B cell (primary cell): ENCODE measurements at regions not wholly inside any gene's neighbourhood (a gene's known extent, or its start where the extent isn't known, plus 50 kb on each side); places are given as distances from the start of the nearest gene placed in this dataset.

ENCODE experiments used
- ATAC-seq: fragments of 200-7000 bp; cut with Tn5 transposase; one replicate; pipeline ENCODE4 v1.10.0; 2021; ENCODE audit warnings: low read depth, mild to moderate bottlenecking, moderate number of reproducible peaks, moderate library complexity
- CTCF ChIA-PET: fragments of 350-600 bp; sonication (Branson Sonifier 250); formaldehyde crosslinking; loops from one replicate; lab custom pipeline; 2021; ENCODE audit warnings: antibody characterized with exemption, inconsistent platforms; lab: Charles Lee
- POLR2A ChIA-PET: fragments of 350-600 bp; sonication (Branson Sonifier 250); formaldehyde crosslinking; loops from one replicate; lab custom pipeline; 2021; ENCODE audit warnings: antibody characterized with exemption; lab: Charles Lee
- DNase-seq: peaks from one replicate; pipeline ENCODE4 v3.0.0; 2013
- H2AFZ ChIP-seq: 2 replicates; pipeline ENCODE4 v1.6.1; 2012; ENCODE audit warnings: mild to moderate bottlenecking, low read depth, low read length; ENCODE audit not compliant: insufficient read depth, poor library complexity, severe bottlenecking
- H3K27ac ChIP-seq, 2 donors: 1 replicate in 1 of 2; 2 replicates in 1 of 2; pipeline ENCODE4 v1.5.1; 2012 to 2013; ENCODE audit warnings: low read length in 2 of 2, mild to moderate bottlenecking in 2 of 2, moderate library complexity in 1 of 2
- H3K27me3 ChIP-seq, 4 experiments: fragments of 200-600 bp in 1 of 4; sonication (generic) in 1 of 4; replicated peaks in 1 of 4; 1 replicate in 2 of 4; 2 replicates in 2 of 4; pipeline versions ENCODE4 v1.6.1 to v1.7.0; 2013 to 2016; ENCODE audit warnings: low read length in 3 of 4, mild to moderate bottlenecking in 2 of 4, mixed read lengths in 1 of 4, moderate library complexity in 1 of 4; ENCODE audit not compliant: insufficient read depth in 4 of 4, control insufficient read depth in 3 of 4; ENCODE audit errors: control extremely low read depth in 1 of 4
- H3K36me3 ChIP-seq, 2 experiments: replicated peaks in 1 of 2; 1 replicate in 1 of 2; 2 replicates in 1 of 2; pipeline versions ENCODE4 v1.6.1 to v1.7.1; 2013; ENCODE audit warnings: low read length in 1 of 2; ENCODE audit not compliant: insufficient read depth in 2 of 2, control insufficient read depth in 1 of 2; ENCODE audit errors: control extremely low read depth in 1 of 2, extremely low read depth in 1 of 2
- H3K4me1 ChIP-seq, 2 donors: fragments of 200-600 bp in 1 of 2; sonication (generic) in 1 of 2; 1 replicate in 1 of 2; 2 replicates in 1 of 2; pipeline versions ENCODE4 v1.5.1 to v1.6.1; 2013 to 2017; ENCODE audit warnings: low read length in 2 of 2; ENCODE audit not compliant: control insufficient read depth in 2 of 2, insufficient read depth in 2 of 2
- H3K4me2 ChIP-seq: replicated peaks from 2 replicates; pipeline ENCODE3; 2012; ENCODE audit warnings: mild to moderate bottlenecking, low read depth, low read length; ENCODE audit not compliant: poor library complexity, severe bottlenecking
- H3K4me3 ChIP-seq, 5 experiments: fragments of 200-600 bp in 1 of 5; sonication (generic) in 1 of 5; 1 replicate in 3 of 5; 2 replicates in 2 of 5; pipeline versions ENCODE4 v1.5.1 to v1.7.0; 2011 to 2016; ENCODE audit warnings: low read length in 4 of 5, mild to moderate bottlenecking in 4 of 5, low read depth in 2 of 5, control low read depth in 1 of 5, moderate library complexity in 1 of 5; ENCODE audit not compliant: insufficient read depth in 1 of 5; ENCODE audit errors: control extremely low read depth in 1 of 5, extremely low read depth in 1 of 5
- H3K79me2 ChIP-seq: fragments of 200-600 bp; sonication (generic); one replicate; pipeline ENCODE4 v1.6.0; 2016; ENCODE audit warnings: low read length; ENCODE audit not compliant: control insufficient read depth, insufficient read depth
- H3K9ac ChIP-seq: fragments of 200-600 bp; sonication (generic); 2 replicates; pipeline ENCODE4 v1.6.1; 2017; ENCODE audit warnings: mild to moderate bottlenecking, low read length, moderate library complexity
- H3K9me3 ChIP-seq, 3 donors: one replicate each; pipeline versions ENCODE4 v1.6.1 to v1.7.1; 2013; ENCODE audit warnings: low read length in 2 of 3; ENCODE audit not compliant: control insufficient read depth in 2 of 3, insufficient read depth in 1 of 3; ENCODE audit errors: control extremely low read depth in 1 of 3
- H4K20me1 ChIP-seq: 2 replicates; pipeline ENCODE4 v1.6.0; 2012; ENCODE audit warnings: mild to moderate bottlenecking, low read length; ENCODE audit not compliant: insufficient read depth, control insufficient read depth, poor library complexity, severe bottlenecking
- H3K27ac Mint-ChIP-seq: one replicate; pipeline ENCODE4 v1.8.0; 2021; ENCODE audit warnings: mixed read lengths
- H3K27me3 Mint-ChIP-seq: one replicate; pipeline ENCODE4 v1.8.0; 2021; ENCODE audit warnings: mixed read lengths
- H3K4me1 Mint-ChIP-seq: one replicate; pipeline ENCODE4 v1.8.0; 2021; ENCODE audit warnings: mixed read lengths
- H3K4me3 Mint-ChIP-seq: one replicate; pipeline ENCODE4 v1.8.0; 2021; ENCODE audit warnings: mixed read lengths
- H3K9me3 Mint-ChIP-seq: one replicate; pipeline ENCODE4 v1.8.0; 2022; ENCODE audit warnings: mixed read lengths; ENCODE audit not compliant: insufficient read depth
- CTCF ChIP-seq: fragments of 200-600 bp; IDR thresholded peaks from one replicate; pipeline ENCODE4 v1.8.0; 2022; ENCODE audit warnings: antibody characterized with exemption, mild to moderate bottlenecking
- EZH2 ChIP-seq: IDR thresholded peaks from 2 replicates; pipeline ENCODE4 v1.6.1; 2012; ENCODE audit warnings: borderline replicate concordance, low read depth, mild to moderate bottlenecking, moderate library complexity, low read length; ENCODE audit not compliant: insufficient read depth, poor library complexity, severe bottlenecking
- WGBS: methylation state at CpG from one replicate; pipeline ENCODE4 v1.1.5; 2013; ENCODE audit warnings: missing lambda C conversion rate; ENCODE audit not compliant: insufficient coverage; 5-methylcytosine and 5-hydroxymethylcytosine counted together
- intact Hi-C: fragments of 100-400 bp; cut with micrococcal nuclease; formaldehyde crosslinking; loops from one replicate; pipeline ENCODE4 v1.10.0; 2022

- H2AFZ ChIP-seq: no peak overlapping the region
- no peaks in the 10 kb centered on the region for H3K4me1 Mint-ChIP-seq
- no peaks in the 10 kb centered on the region for H3K79me2 ChIP-seq
- no peak overlapping the region for H3K4me3 Mint-ChIP-seq
- no peaks in the 10 kb centered on the region for H3K9me3 Mint-ChIP-seq
- H3K36me3 ChIP-seq: no peaks in the 10 kb centered on the region
- ATAC-seq (no peak), DNase-seq (no peak)
- no peak for TF ChIP-seq EZH2
- no peak for TF ChIP-seq CTCF
- no peaks in the 10 kb centered on the region for H3K9me3 ChIP-seq
- intact Hi-C loops: no loop called here
- no peak overlapping the region for H3K4me3 ChIP-seq
- no peak overlapping the region for H3K27ac Mint-ChIP-seq
- H3K9ac ChIP-seq: no peak overlapping the region
- no peaks in the 10 kb centered on the region for H3K4me1 ChIP-seq
- H3K27me3 ChIP-seq: peaks cover 0 to 3% (median 1%) of the 10 kb centered on the region in 4 experiments
- no peak overlapping the region for H3K4me2 ChIP-seq
- ChIA-PET POLR2A (no interaction called here), CTCF (no interaction called here)
- H3K27me3 Mint-ChIP-seq: peaks cover 15% of the 10 kb centered on the region
- H3K27ac ChIP-seq: no peak overlapping the region
- no peaks in the 10 kb centered on the region for H4K20me1 ChIP-seq
Measured at GRCh38 chr2:7375901-7376300, 458.7 kb downstream of the RNF144A start.

- 57% methylated on average over 11 of the region's 12 CpGs for WGBS
Measured at GRCh38 chr2:7377916-7378569, 460.8 kb downstream of the RNF144A start.

More at GRCh38 chr2:7377916-7378569, 460.8 kb downstream of the RNF144A start:
- Histone ChIP-seq H3K27ac (no peak overlapping the region), H3K27me3 (peaks cover 0 to 3% (median 1%) of the 10 kb centered on the region in 4 experiments), H3K9ac (no peak overlapping the region), H3K36me3 (no peaks in the 10 kb centered on the region), H3K4me3 (no peak overlapping the region), H4K20me1 (no peaks in the 10 kb centered on the region), H3K9me3 (no peaks in the 10 kb centered on the region), H2AFZ (no peak overlapping the region), H3K4me2 (no peak overlapping the region), H3K4me1 (no peaks in the 10 kb centered on the region), H3K79me2 (no peaks in the 10 kb centered on the region)
- Mint-ChIP-seq H3K27ac (no peak overlapping the region), H3K4me1 (no peaks in the 10 kb centered on the region), H3K4me3 (no peak overlapping the region), H3K27me3 (peaks cover 19% of the 10 kb centered on the region), H3K9me3 (no peaks in the 10 kb centered on the region)
- intact Hi-C loops: no loop called here
- CTCF ChIA-PET: no interaction called here
- ATAC-seq: no peak
- POLR2A ChIA-PET: no interaction called here
- TF ChIP-seq EZH2: no peak
- TF ChIP-seq CTCF: no peak
- no peak for DNase-seq
